Activated T-helper 17 cell treated with anti-CD3 and anti-CD28 coated beads, Interleukin-2, amount 50 U/mL, for 72 hours (primary cell): ENCODE measurements at regions not wholly inside any gene's neighbourhood (a gene's known extent, or its start where the extent isn't known, plus 50 kb on each side); places are given as distances from the start of the nearest gene placed in this dataset.
"Not testable (repeated sequence)": the region's sequence is repeated elsewhere in the genome, so short reads cannot be mapped to it uniquely, and the experiment has no call there.

Source experiments
- ATAC-seq: fragments of 150-1000 bp; cut with Tn5 transposase; replicated peaks from 2 replicates; pipeline ENCODE4 v1.10.0; 2021; ENCODE audit warnings: mild to moderate bottlenecking, moderate library complexity
- H3K27ac Mint-ChIP-seq: one replicate; pipeline ENCODE4 v1.8.0; 2022; ENCODE audit warnings: mixed read lengths
- H3K27me3 Mint-ChIP-seq: one replicate; pipeline ENCODE4 v1.8.0; 2022; ENCODE audit warnings: mixed read lengths
- H3K36me3 Mint-ChIP-seq: one replicate; pipeline ENCODE4 v1.8.0; 2022; ENCODE audit warnings: low read depth, mild to moderate bottlenecking, mixed read lengths
- H3K4me1 Mint-ChIP-seq: one replicate; pipeline ENCODE4 v1.8.0; 2022; ENCODE audit warnings: mixed read lengths
- H3K4me3 Mint-ChIP-seq: one replicate; pipeline ENCODE4 v1.8.0; 2022; ENCODE audit warnings: mild to moderate bottlenecking, mixed read lengths
- H3K9me3 Mint-ChIP-seq: one replicate; pipeline ENCODE4 v1.8.0; 2022; ENCODE audit warnings: mixed read lengths

GRCh38 chr2:228956701-228957474 lies 314.2 kb downstream of the PID1 start:
- H3K4me1 Mint-ChIP-seq: no peaks in the 10 kb centered on the region
- no peaks in the 10 kb centered on the region for H3K36me3 Mint-ChIP-seq
- peaks cover 26% of the 10 kb centered on the region for H3K9me3 Mint-ChIP-seq
- no peak overlapping the region for H3K27ac Mint-ChIP-seq
- H3K4me3 Mint-ChIP-seq: no peak overlapping the region
- no peaks in the 10 kb centered on the region for H3K27me3 Mint-ChIP-seq
- ATAC-seq: no peak

GRCh38 chr2:228949831-228950230 lies 321.3 kb downstream of the PID1 start:
- no peaks in the 10 kb centered on the region for H3K36me3 Mint-ChIP-seq
- H3K9me3 Mint-ChIP-seq: peaks cover 16% of the 10 kb centered on the region
- no peak overlapping the region for H3K27ac Mint-ChIP-seq
- H3K4me3 Mint-ChIP-seq: no peak overlapping the region
- ATAC-seq: no peak
- no peaks in the 10 kb centered on the region for H3K27me3 Mint-ChIP-seq
- H3K4me1 Mint-ChIP-seq: no peaks in the 10 kb centered on the region

DNA sequence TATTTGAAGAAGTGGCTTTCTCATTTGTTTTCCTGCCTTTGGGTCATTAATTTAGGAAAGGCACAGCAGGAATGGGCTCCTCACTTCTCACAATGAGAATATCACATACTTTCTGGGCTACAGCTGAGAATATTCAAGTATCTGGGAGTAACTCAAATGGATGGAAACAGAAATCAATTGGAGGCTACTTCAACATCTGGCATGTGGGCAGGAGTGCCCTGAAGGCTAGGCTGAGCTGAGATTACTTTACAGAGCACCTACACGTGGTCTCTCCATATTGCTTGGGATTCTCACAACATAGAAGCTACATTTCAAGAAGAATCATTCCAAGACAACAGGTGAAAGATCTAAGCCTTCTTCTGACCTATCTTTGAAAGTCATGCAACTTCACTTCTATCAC lies 325.4 kb downstream of the PID1 start:
- no peak overlapping the region for H3K27ac Mint-ChIP-seq
- no peaks in the 10 kb centered on the region for H3K36me3 Mint-ChIP-seq
- no peaks in the 10 kb centered on the region for H3K4me1 Mint-ChIP-seq
- H3K27me3 Mint-ChIP-seq: no peaks in the 10 kb centered on the region
- peaks cover 21% of the 10 kb centered on the region for H3K9me3 Mint-ChIP-seq
- ATAC-seq: no peak
- H3K4me3 Mint-ChIP-seq: no peak overlapping the region

DNA sequence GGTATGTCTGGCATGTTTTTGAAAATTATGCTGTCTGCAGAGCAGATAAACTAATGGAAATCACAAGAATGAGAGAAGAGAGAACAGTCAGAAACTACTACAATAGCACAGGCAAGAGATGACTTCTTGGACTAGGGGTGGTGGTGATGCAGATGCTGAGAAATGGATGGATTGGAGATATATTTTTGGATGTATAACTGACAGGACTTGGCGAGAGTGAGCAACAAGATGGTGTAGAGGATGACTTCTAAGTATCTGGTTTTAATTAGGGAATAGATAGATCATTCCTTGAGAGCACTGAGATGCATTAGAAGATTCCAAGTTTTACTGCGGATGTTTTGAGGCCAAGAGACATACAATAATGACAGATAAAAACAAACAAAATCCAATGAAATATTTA lies 328.2 kb downstream of the PID1 start:
- no peak for ATAC-seq
- Mint-ChIP-seq H3K27me3 (no peaks in the 10 kb centered on the region), H3K27ac (no peak overlapping the region), H3K36me3 (no peaks in the 10 kb centered on the region), H3K4me1 (no peaks in the 10 kb centered on the region), H3K4me3 (no peak overlapping the region), H3K9me3 (peaks cover 18% of the 10 kb centered on the region)

GRCh38 chr2:228938629-228939028 lies 332.5 kb downstream of the PID1 start:
- Mint-ChIP-seq H3K9me3 (peaks cover 16% of the 10 kb centered on the region), H3K4me3 (no peak overlapping the region), H3K36me3 (no peaks in the 10 kb centered on the region), H3K27ac (no peak overlapping the region), H3K27me3 (no peaks in the 10 kb centered on the region), H3K4me1 (no peaks in the 10 kb centered on the region)
- ATAC-seq: no peak

DNA sequence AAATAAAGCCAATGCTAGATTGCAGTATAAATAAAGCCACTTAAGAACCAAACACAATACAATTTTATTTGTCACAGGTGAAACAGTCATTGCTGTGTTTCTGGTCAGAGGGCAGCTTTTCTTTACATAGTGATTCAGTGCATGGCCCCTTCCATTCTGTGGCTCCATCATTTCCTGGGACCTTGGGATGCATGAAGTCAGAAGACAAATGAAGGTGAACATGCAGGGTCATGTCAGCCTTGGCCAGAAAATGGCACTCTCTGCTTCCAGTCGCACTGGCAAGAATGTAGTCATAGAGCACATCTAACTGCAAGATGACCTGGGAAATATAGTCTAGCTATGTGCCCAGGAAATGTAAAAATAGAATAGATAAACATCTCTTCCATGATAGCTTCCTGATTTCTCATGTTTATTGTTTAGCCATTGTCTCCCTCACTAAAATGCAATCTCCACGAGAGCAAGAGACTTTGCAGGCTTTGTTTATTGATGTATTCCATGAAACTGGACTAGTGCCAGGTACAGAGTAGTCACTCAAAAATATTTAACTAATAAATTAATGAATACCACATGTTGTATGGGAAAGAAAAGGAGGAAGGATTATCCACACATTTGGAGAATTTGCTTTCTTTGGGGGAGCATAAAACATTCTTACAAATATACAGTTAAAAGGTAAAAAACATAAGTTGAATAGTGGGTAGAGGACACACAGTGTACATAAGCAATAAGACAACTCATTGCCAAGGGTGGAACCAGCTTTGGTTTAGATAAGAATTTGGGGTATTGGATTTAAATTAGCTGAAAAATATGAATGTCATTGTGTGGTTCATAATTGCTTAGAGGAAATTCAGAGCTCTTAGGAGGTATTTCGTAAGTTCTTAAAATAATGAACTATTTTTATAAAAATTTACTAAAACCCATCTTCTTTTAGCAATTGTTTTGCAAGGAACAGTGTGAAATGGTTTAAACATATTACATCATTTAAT lies 343.8 kb downstream of the PID1 start:
- peaks cover 6% of the 10 kb centered on the region for H3K9me3 Mint-ChIP-seq
- no peak overlapping the region for H3K4me3 Mint-ChIP-seq
- H3K36me3 Mint-ChIP-seq: no peaks in the 10 kb centered on the region
- H3K27me3 Mint-ChIP-seq: no peaks in the 10 kb centered on the region
- H3K27ac Mint-ChIP-seq: no peak overlapping the region
- no peaks in the 10 kb centered on the region for H3K4me1 Mint-ChIP-seq
- ATAC-seq: no peak

DNA sequence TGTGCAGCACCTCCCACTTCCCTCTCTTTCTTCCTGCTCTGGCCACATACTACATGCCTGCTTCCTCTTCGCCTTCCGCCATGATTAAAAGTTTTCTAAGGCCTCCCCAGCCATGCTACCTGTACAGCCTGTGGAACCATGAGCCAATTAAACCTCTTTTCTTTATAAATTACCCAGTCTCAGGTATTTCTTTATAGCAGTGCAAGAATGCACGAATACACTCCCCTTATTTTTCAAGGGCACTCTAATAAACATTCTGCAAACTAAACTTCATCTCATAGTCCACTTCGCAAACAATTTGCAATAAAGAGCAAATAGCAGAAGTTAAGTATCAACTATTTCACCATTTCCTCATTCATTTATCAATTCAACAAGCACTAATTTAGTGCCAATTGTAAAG lies 351.3 kb downstream of the PID1 start:
- no peak for ATAC-seq
- H3K27ac Mint-ChIP-seq: no peak overlapping the region
- no peak overlapping the region for H3K4me3 Mint-ChIP-seq
- H3K36me3 Mint-ChIP-seq: no peaks in the 10 kb centered on the region
- H3K27me3 Mint-ChIP-seq: no peaks in the 10 kb centered on the region
- H3K4me1 Mint-ChIP-seq: no peaks in the 10 kb centered on the region
- H3K9me3 Mint-ChIP-seq: peaks cover 6% of the 10 kb centered on the region

DNA sequence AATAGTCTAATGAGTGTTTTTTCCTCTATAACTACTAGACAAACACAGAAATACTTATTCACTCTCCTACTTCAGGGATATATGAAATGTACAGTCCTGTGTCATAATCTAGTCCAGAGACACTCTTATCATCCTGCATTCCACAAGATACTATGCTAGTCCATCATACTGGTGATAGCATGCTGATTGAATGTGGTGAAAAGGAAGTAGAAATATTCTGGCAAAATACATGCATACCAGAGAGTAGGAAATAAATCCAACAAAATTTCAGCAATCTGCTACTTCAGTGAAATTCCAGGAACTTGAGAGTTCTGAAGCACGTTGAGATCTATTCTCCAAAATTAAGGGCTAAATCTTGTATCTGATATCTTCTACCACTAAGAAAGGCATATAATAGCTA lies 353.9 kb downstream of the PID1 start:
- H3K27me3 Mint-ChIP-seq: no peaks in the 10 kb centered on the region
- H3K36me3 Mint-ChIP-seq: no peaks in the 10 kb centered on the region
- H3K27ac Mint-ChIP-seq: no peak overlapping the region
- no peak overlapping the region for H3K4me3 Mint-ChIP-seq
- H3K9me3 Mint-ChIP-seq: no peaks in the 10 kb centered on the region
- H3K4me1 Mint-ChIP-seq: no peaks in the 10 kb centered on the region
- no peak for ATAC-seq

- no peak for ATAC-seq
- Mint-ChIP-seq H3K4me3 (no peak overlapping the region), H3K27me3 (no peaks in the 10 kb centered on the region), H3K4me1 (no peaks in the 10 kb centered on the region), H3K9me3 (no peaks in the 10 kb centered on the region), H3K36me3 (no peaks in the 10 kb centered on the region), H3K27ac (no peak overlapping the region)
Measured at GRCh38 chr2:228916416-228917090, 354.5 kb downstream of the PID1 start.

- H3K4me3 Mint-ChIP-seq: no peak overlapping the region
- H3K4me1 Mint-ChIP-seq: no peaks in the 10 kb centered on the region
- H3K27ac Mint-ChIP-seq: no peak overlapping the region
- no peaks in the 10 kb centered on the region for H3K36me3 Mint-ChIP-seq
- H3K9me3 Mint-ChIP-seq: peaks cover 5% of the 10 kb centered on the region
- no peaks in the 10 kb centered on the region for H3K27me3 Mint-ChIP-seq
- ATAC-seq: no peak
Measured at GRCh38 chr2:228913176-228913575, 357.9 kb downstream of the PID1 start.

DNA sequence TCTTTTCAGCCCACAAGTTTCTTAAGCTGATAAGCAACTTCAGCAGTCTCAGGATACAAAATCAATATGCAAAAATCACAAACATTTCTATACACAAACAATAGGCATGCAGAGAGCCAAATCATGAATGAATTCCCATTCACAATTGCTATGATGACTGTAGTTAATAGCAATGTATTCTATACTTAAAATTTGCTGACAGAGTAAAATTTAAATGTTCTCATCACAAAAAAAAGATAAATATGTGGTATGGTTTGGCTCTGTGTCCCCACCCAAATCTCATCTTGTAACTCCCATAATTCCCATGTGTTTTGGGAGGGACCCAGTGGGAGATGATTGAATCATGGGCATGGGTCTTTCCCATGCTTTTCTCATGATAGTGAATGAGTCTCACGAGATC lies 360.2 kb downstream of the PID1 start:
- ATAC-seq, H3K36me3 Mint-ChIP-seq, H3K4me3 Mint-ChIP-seq, H3K4me1 Mint-ChIP-seq, H3K27me3 Mint-ChIP-seq, H3K9me3 Mint-ChIP-seq, H3K27ac Mint-ChIP-seq: not testable (repeated sequence)

GRCh38 chr2:228902176-228902575 lies 368.9 kb downstream of the PID1 start:
- H3K27ac Mint-ChIP-seq: no peak overlapping the region
- no peak for ATAC-seq
- no peaks in the 10 kb centered on the region for H3K4me1 Mint-ChIP-seq
- H3K36me3 Mint-ChIP-seq: no peaks in the 10 kb centered on the region
- peaks cover 3% of the 10 kb centered on the region for H3K27me3 Mint-ChIP-seq
- no peak overlapping the region for H3K4me3 Mint-ChIP-seq
- peaks cover 5% of the 10 kb centered on the region for H3K9me3 Mint-ChIP-seq

GRCh38 chr2:228901531-228901930 lies 369.6 kb downstream of the PID1 start:
- peaks cover 3% of the 10 kb centered on the region for H3K27me3 Mint-ChIP-seq
- no peak overlapping the region for H3K4me3 Mint-ChIP-seq
- no peak overlapping the region for H3K27ac Mint-ChIP-seq
- peaks cover 5% of the 10 kb centered on the region for H3K9me3 Mint-ChIP-seq
- no peaks in the 10 kb centered on the region for H3K36me3 Mint-ChIP-seq
- no peak for ATAC-seq
- no peaks in the 10 kb centered on the region for H3K4me1 Mint-ChIP-seq

- Mint-ChIP-seq H3K9me3 (peaks cover 18% of the 10 kb centered on the region), H3K4me1 (no peaks in the 10 kb centered on the region), H3K4me3 (no peak overlapping the region), H3K36me3 (no peaks in the 10 kb centered on the region), H3K27me3 (no peaks in the 10 kb centered on the region), H3K27ac (no peak overlapping the region)
- no peak for ATAC-seq
Measured at GRCh38 chr2:228878138-228878537, 392.9 kb downstream of the PID1 start.
